ENCODE measurements at regions not wholly inside any gene's neighbourhood (a gene's known extent, or its start where the extent isn't known, plus 50 kb on each side); places are given as distances from the start of the nearest gene placed in this dataset.

DNA sequence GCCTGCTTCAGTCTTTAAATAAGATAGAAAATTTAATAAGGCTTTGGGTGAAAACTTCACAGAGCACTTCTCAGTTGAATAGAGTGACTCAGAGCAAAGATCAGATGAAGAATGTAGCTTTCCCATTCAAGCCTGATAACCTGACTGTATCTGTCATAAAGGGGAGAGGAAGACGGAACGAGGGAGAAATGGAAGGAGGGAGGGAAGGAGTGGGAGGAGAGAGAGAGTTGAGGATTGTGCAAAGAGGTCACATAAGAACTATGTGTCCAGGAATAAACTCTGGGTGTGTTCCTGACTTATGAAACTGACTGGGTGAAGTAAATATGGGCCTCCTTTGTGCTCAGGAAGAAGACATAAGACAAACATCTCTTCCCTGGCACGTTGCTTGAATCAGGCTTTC, 385.5 kb downstream of the LPIN1 start:
- TF ChIP-seq, protein P1, sequence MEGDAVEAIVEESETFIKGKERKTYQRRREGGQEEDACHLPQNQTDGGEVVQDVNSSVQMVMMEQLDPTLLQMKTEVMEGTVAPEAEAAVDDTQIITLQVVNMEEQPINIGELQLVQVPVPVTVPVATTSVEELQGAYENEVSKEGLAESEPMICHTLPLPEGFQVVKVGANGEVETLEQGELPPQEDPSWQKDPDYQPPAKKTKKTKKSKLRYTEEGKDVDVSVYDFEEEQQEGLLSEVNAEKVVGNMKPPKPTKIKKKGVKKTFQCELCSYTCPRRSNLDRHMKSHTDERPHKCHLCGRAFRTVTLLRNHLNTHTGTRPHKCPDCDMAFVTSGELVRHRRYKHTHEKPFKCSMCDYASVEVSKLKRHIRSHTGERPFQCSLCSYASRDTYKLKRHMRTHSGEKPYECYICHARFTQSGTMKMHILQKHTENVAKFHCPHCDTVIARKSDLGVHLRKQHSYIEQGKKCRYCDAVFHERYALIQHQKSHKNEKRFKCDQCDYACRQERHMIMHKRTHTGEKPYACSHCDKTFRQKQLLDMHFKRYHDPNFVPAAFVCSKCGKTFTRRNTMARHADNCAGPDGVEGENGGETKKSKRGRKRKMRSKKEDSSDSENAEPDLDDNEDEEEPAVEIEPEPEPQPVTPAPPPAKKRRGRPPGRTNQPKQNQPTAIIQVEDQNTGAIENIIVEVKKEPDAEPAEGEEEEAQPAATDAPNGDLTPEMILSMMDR (conservative IDR thresholded peaks at IDR 0.05; ENCODE audit: low read length), result no peak
- H3K4me3 ChIP-seq (ENCODE audit: low read length), result no peak overlapping the region
- peak; percentile 37 for DNase-seq (ENCODE audit: low read depth)

DNA sequence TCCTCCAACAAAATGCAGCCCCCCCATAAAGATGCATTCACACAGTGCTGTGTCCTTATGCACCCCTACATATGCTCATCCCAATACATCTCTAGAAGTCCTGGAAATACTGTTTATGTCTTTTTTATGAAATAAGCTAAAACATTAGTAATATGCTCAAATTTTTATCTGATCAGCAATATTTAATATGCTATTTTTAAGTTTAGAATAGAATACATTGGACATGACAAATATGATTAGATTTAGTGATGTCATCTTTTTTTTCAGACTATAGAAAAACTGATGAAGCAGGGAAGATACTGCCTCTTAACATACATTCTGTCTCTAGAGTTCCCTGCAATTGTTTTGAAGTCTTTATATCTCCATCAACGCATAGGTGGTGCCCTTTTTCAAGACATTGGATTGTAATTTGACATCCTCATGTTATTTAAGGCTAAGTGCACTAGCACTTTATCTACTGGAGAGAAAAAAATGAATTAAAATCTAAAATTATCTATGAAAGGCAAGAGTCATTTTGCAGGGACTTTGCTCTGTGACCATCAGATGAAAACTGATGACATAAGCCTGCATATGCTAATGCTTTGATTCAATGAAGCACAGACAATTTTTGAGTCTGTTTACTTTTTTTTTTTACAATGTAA, 395.3 kb downstream of the LPIN1 start:
- TF ChIP-seq, protein P1 (conservative IDR thresholded peaks at IDR 0.05; ENCODE audit: low read length), result no peak
- H3K4me3 ChIP-seq (ENCODE audit: low read length), result no peak overlapping the region
- DNase-seq (ENCODE audit: low read depth), result no peak

DNA sequence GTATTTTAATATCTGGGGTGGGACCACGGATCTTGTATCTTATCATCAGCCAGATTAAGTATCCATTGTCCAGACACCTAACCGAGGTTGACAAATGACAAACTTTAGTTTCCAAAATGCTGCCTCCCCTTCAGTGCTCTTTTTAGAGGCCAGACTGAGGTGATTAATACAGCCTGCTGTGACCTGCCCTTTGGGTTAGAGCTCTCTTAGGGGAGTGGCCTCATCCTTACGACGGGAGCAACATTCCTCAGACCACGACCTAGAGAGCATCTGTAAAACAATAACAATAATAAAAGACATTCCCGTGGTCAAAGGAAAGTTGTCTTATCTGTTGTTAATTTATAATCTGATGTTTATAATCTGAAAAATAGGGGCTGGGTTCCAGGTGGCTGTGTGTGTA, 405.3 kb downstream of the LPIN1 start:
- DNase-seq (ENCODE audit: low read depth), result no peak
- H3K4me3 ChIP-seq (ENCODE audit: low read length), result no peak overlapping the region
- TF ChIP-seq, protein P1 (conservative IDR thresholded peaks at IDR 0.05; ENCODE audit: low read length), result no peak

DNA sequence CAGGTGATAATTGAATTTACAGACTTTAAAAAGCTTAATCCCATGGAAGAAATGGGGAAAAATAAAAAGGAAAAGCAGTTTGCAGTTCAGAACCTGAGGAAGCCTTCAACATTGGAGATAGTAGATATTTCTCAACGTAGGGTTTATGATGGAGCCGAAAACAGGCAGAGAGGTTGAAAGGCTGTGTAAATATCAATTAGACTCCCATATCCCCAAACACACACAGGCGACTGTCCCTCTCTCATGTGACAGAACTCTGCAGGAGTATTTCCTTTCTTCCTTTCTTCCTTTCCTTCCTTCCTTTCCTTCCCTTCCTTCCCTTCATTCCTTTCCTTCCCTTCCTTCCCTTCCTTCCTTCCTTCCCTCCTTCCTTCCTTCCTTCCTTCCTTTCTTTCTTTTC, 406.5 kb downstream of the LPIN1 start:
- TF ChIP-seq, protein P1 (conservative IDR thresholded peaks at IDR 0.05; ENCODE audit: low read length), result no peak
- no peak overlapping the region for H3K4me3 ChIP-seq (ENCODE audit: low read length)
- no peak for DNase-seq (ENCODE audit: low read depth)

DNA sequence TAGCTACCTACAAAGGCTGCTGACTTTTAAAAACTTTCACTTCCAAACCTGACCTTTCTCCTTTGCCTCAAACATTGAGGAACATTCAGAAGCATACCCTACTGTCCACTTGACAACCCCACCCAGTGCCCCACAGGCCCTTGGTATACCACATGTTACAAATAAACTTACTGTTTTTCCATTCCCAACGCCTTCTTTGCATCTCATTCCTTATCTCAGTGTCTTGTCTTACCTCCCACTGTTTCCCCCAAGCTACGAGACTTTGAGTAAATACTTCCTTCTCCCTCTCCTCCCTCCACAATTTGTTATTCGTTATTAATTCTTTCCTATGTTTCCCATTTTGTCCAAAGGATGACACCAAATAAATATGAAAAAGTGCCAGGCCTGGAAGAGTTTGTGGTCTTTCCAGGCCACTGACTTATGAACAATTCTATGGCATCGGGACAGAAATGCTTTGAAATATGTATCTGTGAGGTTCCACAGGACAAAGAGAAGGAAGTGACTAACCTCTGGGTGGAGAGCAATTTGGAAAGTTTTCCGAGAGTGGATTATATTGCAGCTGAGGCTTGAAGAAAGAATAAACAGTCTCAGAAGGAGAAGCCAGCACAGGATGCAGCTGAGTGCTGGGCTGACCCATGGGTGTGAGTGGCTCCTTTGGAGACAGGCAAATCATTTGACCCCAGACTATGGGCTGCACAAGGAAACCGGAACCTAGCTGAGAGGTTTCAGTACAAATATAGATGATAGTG, 409.0 kb downstream of the LPIN1 start:
- TF ChIP-seq, protein P1 (conservative IDR thresholded peaks at IDR 0.05; ENCODE audit: low read length), result no peak
- peak; percentile 86 for DNase-seq (ENCODE audit: low read depth)
- no peak overlapping the region for H3K4me3 ChIP-seq (ENCODE audit: low read length)

DNA sequence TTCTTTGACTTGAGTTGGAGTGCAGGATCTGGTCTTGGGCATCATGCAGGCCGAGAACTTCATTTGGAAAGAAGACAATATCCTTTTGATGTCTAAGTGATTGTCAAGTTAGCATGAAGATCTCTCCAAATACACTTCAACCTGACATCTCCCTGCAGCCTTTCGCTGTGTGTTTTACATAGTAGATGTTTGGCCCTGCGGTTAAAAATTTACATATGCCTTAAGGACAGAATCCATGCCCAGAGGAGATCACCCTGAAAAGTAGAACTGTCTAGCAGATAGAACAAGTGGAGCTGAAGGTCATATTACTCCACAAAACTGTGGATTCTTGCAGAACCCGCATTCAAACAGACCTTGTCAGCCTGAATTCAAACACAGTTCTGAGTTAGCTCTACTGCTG, 409.9 kb downstream of the LPIN1 start:
- TF ChIP-seq, protein P1 (conservative IDR thresholded peaks at IDR 0.05; ENCODE audit: low read length), result no peak
- H3K4me3 ChIP-seq (ENCODE audit: low read length), result no peak overlapping the region
- DNase-seq (ENCODE audit: low read depth), result no peak

DNA sequence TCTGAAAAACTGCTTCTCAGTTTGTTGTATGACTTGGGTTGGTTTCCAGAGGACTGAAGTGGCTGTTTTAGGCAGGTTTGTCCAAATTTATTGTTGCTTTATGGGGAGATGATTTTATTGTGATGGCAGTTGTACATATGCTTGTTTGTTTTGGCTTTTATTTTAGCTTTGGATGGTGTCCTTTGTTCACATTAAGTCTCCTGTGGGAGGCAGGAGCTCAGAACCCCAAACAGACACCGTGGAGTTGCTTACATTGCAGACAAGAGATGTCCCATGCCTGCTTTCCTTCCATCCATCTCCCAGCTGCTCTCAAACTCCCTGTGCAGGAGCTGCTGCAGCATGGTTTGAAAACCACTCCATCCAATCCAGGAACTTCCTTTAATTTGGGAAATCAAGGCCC, 414.7 kb downstream of the LPIN1 start:
- H3K4me3 ChIP-seq (ENCODE audit: low read length), result no peak overlapping the region
- DNase-seq (ENCODE audit: low read depth), result no peak
- TF ChIP-seq, protein P1 (conservative IDR thresholded peaks at IDR 0.05; ENCODE audit: low read length), result no peak

Measured in AG10803 (cell line).